ENCODE measurements at regions not wholly inside any gene's neighbourhood (a gene's known extent, or its start where the extent isn't known, plus 50 kb on each side); places are given as distances from the start of the nearest gene placed in this dataset.

- Histone ChIP-seq H3K36me3 (ENCODE audit: control insufficient read depth, insufficient read depth, low read length) (no peaks in the 10 kb centered on the region), H3K4me3 (ENCODE audit: low read depth, low read length) (no peak overlapping the region), H3K27me3 (replicated peaks; ENCODE audit: control insufficient read depth, insufficient read depth, low read length) (no peaks in the 10 kb centered on the region), H3K4me1 (no peaks in the 10 kb centered on the region), H3K9me3 (no peaks in the 10 kb centered on the region)
- Mint-ChIP-seq H3K9me3 (ENCODE audit: unreplicated experiment) (peaks cover under 1% of the 10 kb centered on the region), H3K27ac (ENCODE audit: unreplicated experiment) (no peak overlapping the region), H3K4me3 (ENCODE audit: unreplicated experiment) (no peak overlapping the region), H3K4me1 (ENCODE audit: low read depth, unreplicated experiment) (no peaks in the 10 kb centered on the region), H3K27me3 (ENCODE audit: insufficient read depth, unreplicated experiment) (peaks cover 3% of the 10 kb centered on the region), H3K36me3 (ENCODE audit: insufficient read depth, unreplicated experiment) (no peaks in the 10 kb centered on the region)
- DNase-seq: no peak
- ChIA-PET CTCF (interaction anchor here (0.5 kb wide), 1 partner anchor 174 kb away, joined by 3 read pairs; no protein-coding TSS in a partner anchor), POLR2A (no interaction called here)
- no TSS peak for BruUV-seq (replicated peaks)
- intact Hi-C loops (cut with micrococcal nuclease; ENCODE audit: unreplicated experiment): no loop called here
- TF ChIP-seq, protein P1, sequence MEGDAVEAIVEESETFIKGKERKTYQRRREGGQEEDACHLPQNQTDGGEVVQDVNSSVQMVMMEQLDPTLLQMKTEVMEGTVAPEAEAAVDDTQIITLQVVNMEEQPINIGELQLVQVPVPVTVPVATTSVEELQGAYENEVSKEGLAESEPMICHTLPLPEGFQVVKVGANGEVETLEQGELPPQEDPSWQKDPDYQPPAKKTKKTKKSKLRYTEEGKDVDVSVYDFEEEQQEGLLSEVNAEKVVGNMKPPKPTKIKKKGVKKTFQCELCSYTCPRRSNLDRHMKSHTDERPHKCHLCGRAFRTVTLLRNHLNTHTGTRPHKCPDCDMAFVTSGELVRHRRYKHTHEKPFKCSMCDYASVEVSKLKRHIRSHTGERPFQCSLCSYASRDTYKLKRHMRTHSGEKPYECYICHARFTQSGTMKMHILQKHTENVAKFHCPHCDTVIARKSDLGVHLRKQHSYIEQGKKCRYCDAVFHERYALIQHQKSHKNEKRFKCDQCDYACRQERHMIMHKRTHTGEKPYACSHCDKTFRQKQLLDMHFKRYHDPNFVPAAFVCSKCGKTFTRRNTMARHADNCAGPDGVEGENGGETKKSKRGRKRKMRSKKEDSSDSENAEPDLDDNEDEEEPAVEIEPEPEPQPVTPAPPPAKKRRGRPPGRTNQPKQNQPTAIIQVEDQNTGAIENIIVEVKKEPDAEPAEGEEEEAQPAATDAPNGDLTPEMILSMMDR (IDR thresholded peaks at IDR 0.05; ENCODE audit: insufficient read depth in 1 of 2, low read depth in 1 of 2, low read length in 1 of 2, severe bottlenecking in 1 of 2, unreplicated experiment in 1 of 2): no peak
Observed at GRCh38 chr2:122366969-122367645, 611.7 kb downstream of the TSN start.

- BruUV-seq (replicated peaks): no TSS peak
- no peak overlapping the region for H3K27ac Mint-ChIP-seq (ENCODE audit: unreplicated experiment)
Observed at GRCh38 chr2:122367646-122368010, 612.2 kb downstream of the TSN start.

GRCh38 chr2:122368576-122369243 is 613.3 kb downstream of the TSN start:
- H3K27ac Mint-ChIP-seq (ENCODE audit: unreplicated experiment): no peak overlapping the region
- Histone ChIP-seq H3K4me3 (ENCODE audit: low read depth, low read length) (no peak overlapping the region), H3K4me1 (no peaks in the 10 kb centered on the region), H3K27me3 (replicated peaks; ENCODE audit: control insufficient read depth, insufficient read depth, low read length) (no peaks in the 10 kb centered on the region), H3K36me3 (ENCODE audit: control insufficient read depth, insufficient read depth, low read length) (no peaks in the 10 kb centered on the region), H3K9me3 (no peaks in the 10 kb centered on the region)
- H3K4me3 Mint-ChIP-seq (ENCODE audit: unreplicated experiment): no peak overlapping the region
- intact Hi-C loops (cut with micrococcal nuclease; ENCODE audit: unreplicated experiment): loop anchor here (1.0 kb wide), 1 partner anchor 393 kb away; no protein-coding TSS in a partner anchor
- ChIA-PET POLR2A (no interaction called here), CTCF (no interaction called here)
- no peak for DNase-seq
- H3K9me3 Mint-ChIP-seq (ENCODE audit: unreplicated experiment): peaks cover 13% of the 10 kb centered on the region
- peaks cover 2% of the 10 kb centered on the region for H3K27me3 Mint-ChIP-seq (ENCODE audit: insufficient read depth, unreplicated experiment)
- BruUV-seq (replicated peaks): no TSS peak
- no peaks in the 10 kb centered on the region for H3K4me1 Mint-ChIP-seq (ENCODE audit: low read depth, unreplicated experiment)
- TF ChIP-seq, protein P1 (IDR thresholded peaks at IDR 0.05; ENCODE audit: insufficient read depth in 1 of 2, low read depth in 1 of 2, low read length in 1 of 2, severe bottlenecking in 1 of 2, unreplicated experiment in 1 of 2): no peak
- no peaks in the 10 kb centered on the region for H3K36me3 Mint-ChIP-seq (ENCODE audit: insufficient read depth, unreplicated experiment)

More at GRCh38 chr2:122367646-122368010, 612.2 kb downstream of the TSN start:
- DNase-seq: no peak
- H3K27me3 ChIP-seq (replicated peaks; ENCODE audit: control insufficient read depth, insufficient read depth, low read length): no peaks in the 10 kb centered on the region
- no peaks in the 10 kb centered on the region for H3K9me3 ChIP-seq
- Mint-ChIP-seq H3K27me3 (ENCODE audit: insufficient read depth, unreplicated experiment) (peaks cover 3% of the 10 kb centered on the region), H3K9me3 (ENCODE audit: unreplicated experiment) (peaks cover 6% of the 10 kb centered on the region), H3K36me3 (ENCODE audit: insufficient read depth, unreplicated experiment) (no peaks in the 10 kb centered on the region), H3K4me1 (ENCODE audit: low read depth, unreplicated experiment) (no peaks in the 10 kb centered on the region), H3K4me3 (ENCODE audit: unreplicated experiment) (no peak overlapping the region)
- no peaks in the 10 kb centered on the region for H3K36me3 ChIP-seq (ENCODE audit: control insufficient read depth, insufficient read depth, low read length)
- ChIA-PET CTCF (no interaction called here), POLR2A (no interaction called here)
- intact Hi-C loops (cut with micrococcal nuclease; ENCODE audit: unreplicated experiment): loop anchor here (1.0 kb wide), 1 partner anchor 392 kb away; no protein-coding TSS in a partner anchor
- no peak overlapping the region for H3K4me3 ChIP-seq (ENCODE audit: low read depth, low read length)
- TF ChIP-seq, protein P1 (IDR thresholded peaks at IDR 0.05; ENCODE audit: insufficient read depth in 1 of 2, low read depth in 1 of 2, low read length in 1 of 2, severe bottlenecking in 1 of 2, unreplicated experiment in 1 of 2): no peak
- H3K4me1 ChIP-seq: no peaks in the 10 kb centered on the region
